ENCODE measurements at regions not wholly inside any gene's neighbourhood (a gene's known extent, or its start where the extent isn't known, plus 50 kb on each side); places are given as distances from the start of the nearest gene placed in this dataset.

DNA sequence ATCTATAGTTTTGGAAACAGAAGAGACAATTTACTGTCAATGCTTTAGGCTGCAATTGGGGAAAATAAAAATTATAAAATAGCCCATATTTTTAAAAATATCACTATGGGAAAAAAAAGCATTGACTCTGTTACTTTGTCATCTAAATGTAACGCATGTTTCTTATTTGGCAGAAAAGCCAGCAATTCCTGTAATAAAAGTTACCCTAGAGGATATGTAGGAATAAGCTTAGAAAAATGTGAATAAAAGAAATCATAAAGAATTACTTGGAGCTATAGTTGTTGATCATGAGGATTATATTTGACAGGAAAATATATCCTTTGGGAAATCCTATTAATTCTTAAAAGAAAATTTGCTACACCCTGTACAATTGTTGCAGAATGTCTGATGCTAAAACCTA, 515.4 kb upstream of the IL12A start:
- no peak overlapping the region for H3K4me3 Mint-ChIP-seq
- H3K4me1 Mint-ChIP-seq = no peaks in the 10 kb centered on the region
- DNase-seq = no peak

DNA sequence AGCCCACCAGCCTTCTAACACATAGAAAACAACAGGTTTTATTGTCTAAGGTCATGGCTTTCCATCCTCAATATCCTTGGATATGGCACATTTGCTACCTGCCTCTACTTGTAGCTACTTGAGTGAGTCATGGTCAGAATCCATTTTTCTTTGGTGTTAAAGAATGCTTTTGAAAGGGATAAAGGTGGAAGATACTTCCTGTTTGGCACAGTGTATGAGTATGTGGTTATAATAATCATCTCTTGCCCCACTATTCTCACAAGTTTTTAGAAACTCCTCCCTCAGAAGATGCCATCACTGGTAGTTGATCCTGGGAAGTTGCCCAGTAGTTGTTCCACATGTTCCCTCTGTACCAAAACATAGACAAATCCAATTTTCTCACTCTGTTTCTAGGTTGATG, 508.6 kb upstream of the IL12A start:
- H3K27ac Mint-ChIP-seq = no peak overlapping the region
- H3K4me1 Mint-ChIP-seq = no peaks in the 10 kb centered on the region
- H3K27me3 Mint-ChIP-seq = peaks cover 0 to 3% (median 0%) of the 10 kb centered on the region in 5 donors
- no peaks in the 10 kb centered on the region for H3K9me3 ChIP-seq (ENCODE audit: control insufficient read depth in 2 of 3, low read length in 3 of 3)
- peaks cover 0 to 14% (median 6%) of the 10 kb centered on the region in 11 donors for H3K9me3 Mint-ChIP-seq
- no peak for ATAC-seq
- H3K4me1 ChIP-seq (ENCODE audit: control insufficient read depth in 2 of 2, insufficient read depth in 2 of 2, low read length in 2 of 2) = no peaks in the 10 kb centered on the region
- no peak for DNase-seq
- no peaks in the 10 kb centered on the region for H3K36me3 Mint-ChIP-seq
- intact Hi-C loops (cut with micrococcal nuclease) = no loop called here
- no peak overlapping the region for H3K4me3 ChIP-seq (ENCODE audit: low read length)
- H3K36me3 ChIP-seq (ENCODE audit: control insufficient read depth in 2 of 3, insufficient read depth in 3 of 3, low read length in 3 of 3) = no peaks in the 10 kb centered on the region
- ChIA-PET CTCF (no interaction called here), POLR2A (no interaction called here)
- no peaks in the 10 kb centered on the region for H3K27me3 ChIP-seq (ENCODE audit: control insufficient read depth in 2 of 2, insufficient read depth in 2 of 2, low read length in 2 of 2)
- H3K4me3 Mint-ChIP-seq = no peak overlapping the region
- H3K27ac ChIP-seq (ENCODE audit: low read depth, low read length) = no peak overlapping the region

More for the DNA sequence above, 515.4 kb upstream of the IL12A start:
- Histone ChIP-seq H3K9me3 (ENCODE audit: control insufficient read depth in 2 of 3, low read length in 3 of 3) (no peaks in the 10 kb centered on the region), H3K4me3 (ENCODE audit: low read length) (no peak overlapping the region), H3K4me1 (ENCODE audit: control insufficient read depth in 2 of 2, insufficient read depth in 2 of 2, low read length in 2 of 2) (no peaks in the 10 kb centered on the region), H3K27ac (ENCODE audit: low read depth, low read length) (no peak overlapping the region), H3K36me3 (ENCODE audit: control insufficient read depth in 2 of 3, insufficient read depth in 3 of 3, low read length in 3 of 3) (no peaks in the 10 kb centered on the region), H3K27me3 (ENCODE audit: control insufficient read depth in 2 of 2, insufficient read depth in 2 of 2, low read length in 2 of 2) (no peaks in the 10 kb centered on the region)
- CTCF ChIA-PET = no interaction called here
- no peaks in the 10 kb centered on the region for H3K27me3 Mint-ChIP-seq
- POLR2A ChIA-PET = no interaction called here
- peaks cover 0 to 7% (median 1%) of the 10 kb centered on the region in 11 donors for H3K9me3 Mint-ChIP-seq
- H3K27ac Mint-ChIP-seq = no peak overlapping the region
- intact Hi-C loops (cut with micrococcal nuclease) = no loop called here
- no peaks in the 10 kb centered on the region for H3K36me3 Mint-ChIP-seq
- ATAC-seq = no peak

DNA sequence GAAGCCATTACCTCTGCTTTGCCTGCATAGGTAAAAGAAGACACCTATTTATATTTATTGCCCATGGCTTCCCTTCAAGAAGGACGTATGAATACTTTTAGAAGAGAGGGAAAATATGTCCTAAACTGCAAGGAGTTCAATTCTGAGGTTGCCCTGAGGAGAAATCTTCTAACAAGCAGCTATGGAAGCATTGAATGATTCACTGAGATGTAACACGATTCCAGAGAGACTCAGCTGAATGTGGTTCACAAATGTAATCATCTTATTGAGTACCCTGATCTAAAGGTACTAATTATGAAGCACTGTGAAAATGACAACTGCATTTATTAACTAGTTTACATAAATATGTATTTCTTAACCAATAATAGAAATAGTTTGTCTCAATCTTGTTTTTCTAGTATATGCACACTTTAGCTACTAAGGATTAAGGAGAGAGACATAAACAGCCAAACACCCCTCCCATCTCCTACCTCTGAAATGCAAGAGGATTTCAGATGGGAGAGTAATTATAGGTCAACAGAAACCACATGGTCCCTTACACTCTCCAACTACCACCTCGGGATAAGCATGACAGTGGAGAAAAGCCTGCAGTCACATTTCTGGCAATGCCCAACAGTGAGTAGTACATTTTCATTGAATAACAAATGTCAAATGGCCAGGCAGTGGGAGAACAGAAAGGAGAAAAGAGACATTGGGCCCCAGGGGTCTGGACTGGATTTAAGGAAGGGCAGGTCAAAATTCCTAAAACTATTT, 506.2 kb upstream of the IL12A start:
- no peak overlapping the region for H3K27ac ChIP-seq (ENCODE audit: low read depth, low read length)
- Mint-ChIP-seq H3K36me3 (no peaks in the 10 kb centered on the region), H3K4me1 (no peaks in the 10 kb centered on the region), H3K27me3 (peaks cover 0 to 3% (median 0%) of the 10 kb centered on the region in 5 donors), H3K9me3 (peaks cover 0 to 14% (median 3%) of the 10 kb centered on the region in 11 donors), H3K27ac (no peak overlapping the region), H3K4me3 (no peak overlapping the region)
- no peaks in the 10 kb centered on the region for H3K36me3 ChIP-seq (ENCODE audit: control insufficient read depth in 2 of 3, insufficient read depth in 3 of 3, low read length in 3 of 3)
- no peaks in the 10 kb centered on the region for H3K4me1 ChIP-seq (ENCODE audit: control insufficient read depth in 2 of 2, insufficient read depth in 2 of 2, low read length in 2 of 2)
- CTCF ChIA-PET = no interaction called here
- H3K9me3 ChIP-seq (ENCODE audit: control insufficient read depth in 2 of 3, low read length in 3 of 3) = no peaks in the 10 kb centered on the region
- H3K27me3 ChIP-seq (ENCODE audit: control insufficient read depth in 2 of 2, insufficient read depth in 2 of 2, low read length in 2 of 2) = no peaks in the 10 kb centered on the region
- intact Hi-C loops (cut with micrococcal nuclease) = no loop called here
- DNase-seq = no peak
- POLR2A ChIA-PET = no interaction called here
- H3K4me3 ChIP-seq (ENCODE audit: low read length) = no peak overlapping the region
- no peak for ATAC-seq

DNA sequence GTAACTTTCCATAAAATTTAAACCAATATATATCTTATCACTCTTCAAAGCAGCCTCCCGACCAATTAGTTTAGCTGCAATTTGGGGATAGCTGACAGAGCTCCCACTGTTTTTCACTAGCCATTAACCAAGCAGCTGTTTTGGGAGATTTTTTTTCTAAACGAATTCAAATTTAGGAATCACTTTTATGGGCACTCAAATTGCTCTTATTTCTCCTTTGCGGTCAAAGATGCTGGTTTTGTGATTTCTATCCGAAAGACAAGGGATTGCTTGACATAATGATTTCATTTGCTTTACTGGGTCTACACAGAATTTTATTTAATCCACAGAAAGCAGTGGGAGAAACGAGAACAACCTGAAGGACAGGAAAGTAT, 505.7 kb upstream of the IL12A start:
- H3K27ac Mint-ChIP-seq = no peak overlapping the region
- H3K9me3 ChIP-seq (ENCODE audit: control insufficient read depth in 2 of 3, low read length in 3 of 3) = no peaks in the 10 kb centered on the region
- H3K9me3 Mint-ChIP-seq = peaks cover 0 to 17% (median 6%) of the 10 kb centered on the region in 11 donors
- H3K27me3 Mint-ChIP-seq = peaks cover 0 to 5% (median 0%) of the 10 kb centered on the region in 5 donors
- no peaks in the 10 kb centered on the region for H3K36me3 Mint-ChIP-seq
- no peaks in the 10 kb centered on the region for H3K4me1 Mint-ChIP-seq
- H3K36me3 ChIP-seq (ENCODE audit: control insufficient read depth in 2 of 3, insufficient read depth in 3 of 3, low read length in 3 of 3) = no peaks in the 10 kb centered on the region
- H3K27me3 ChIP-seq (ENCODE audit: control insufficient read depth in 2 of 2, insufficient read depth in 2 of 2, low read length in 2 of 2) = no peaks in the 10 kb centered on the region
- intact Hi-C loops (cut with micrococcal nuclease) = no loop called here
- ChIA-PET POLR2A (no interaction called here), CTCF (no interaction called here)
- ATAC-seq (no peak), DNase-seq (no peak)
- H3K27ac ChIP-seq (ENCODE audit: low read depth, low read length) = no peak overlapping the region
- H3K4me1 ChIP-seq (ENCODE audit: control insufficient read depth in 2 of 2, insufficient read depth in 2 of 2, low read length in 2 of 2) = no peaks in the 10 kb centered on the region
- no peak overlapping the region for H3K4me3 Mint-ChIP-seq
- no peak overlapping the region for H3K4me3 ChIP-seq (ENCODE audit: low read length)

DNA sequence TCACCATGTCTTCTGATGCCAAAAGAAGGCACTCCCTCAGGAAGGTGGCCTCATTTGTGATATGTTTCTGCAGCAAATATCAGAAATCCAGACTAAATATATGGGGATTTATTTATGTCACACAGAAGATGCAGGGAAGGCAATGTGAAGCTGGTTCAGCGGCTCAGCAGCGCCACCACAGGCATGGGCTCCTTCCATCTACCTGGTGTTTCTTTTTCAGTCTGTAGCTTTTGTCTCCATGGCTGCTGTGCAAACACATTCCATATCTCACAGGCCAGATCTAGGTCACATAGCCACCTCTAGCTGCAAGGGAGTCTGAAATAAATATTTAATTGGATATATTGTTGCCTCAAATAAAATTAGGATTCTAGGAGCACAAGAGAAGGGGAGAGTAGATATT, 502.1 kb upstream of the IL12A start:
- H3K27me3 Mint-ChIP-seq = peaks cover 0 to 8% (median 0%) of the 10 kb centered on the region in 5 donors
- no peaks in the 10 kb centered on the region for H3K36me3 Mint-ChIP-seq
- no peak overlapping the region for H3K27ac Mint-ChIP-seq
- Histone ChIP-seq H3K9me3 (ENCODE audit: control insufficient read depth in 2 of 3, low read length in 3 of 3) (no peaks in the 10 kb centered on the region), H3K27me3 (ENCODE audit: control insufficient read depth in 2 of 2, insufficient read depth in 2 of 2, low read length in 2 of 2) (no peaks in the 10 kb centered on the region), H3K36me3 (ENCODE audit: control insufficient read depth in 2 of 3, insufficient read depth in 3 of 3, low read length in 3 of 3) (no peaks in the 10 kb centered on the region), H3K4me3 (ENCODE audit: low read length) (no peak overlapping the region), H3K27ac (ENCODE audit: low read depth, low read length) (no peak overlapping the region), H3K4me1 (ENCODE audit: control insufficient read depth in 2 of 2, insufficient read depth in 2 of 2, low read length in 2 of 2) (no peaks in the 10 kb centered on the region)
- ChIA-PET CTCF (no interaction called here), POLR2A (no interaction called here)
- H3K9me3 Mint-ChIP-seq = peaks cover 0 to 22% (median 9%) of the 10 kb centered on the region in 11 donors
- ATAC-seq (no peak), DNase-seq (no peak)
- no peaks in the 10 kb centered on the region for H3K4me1 Mint-ChIP-seq
- intact Hi-C loops (cut with micrococcal nuclease) = no loop called here
- no peak overlapping the region for H3K4me3 Mint-ChIP-seq

DNA sequence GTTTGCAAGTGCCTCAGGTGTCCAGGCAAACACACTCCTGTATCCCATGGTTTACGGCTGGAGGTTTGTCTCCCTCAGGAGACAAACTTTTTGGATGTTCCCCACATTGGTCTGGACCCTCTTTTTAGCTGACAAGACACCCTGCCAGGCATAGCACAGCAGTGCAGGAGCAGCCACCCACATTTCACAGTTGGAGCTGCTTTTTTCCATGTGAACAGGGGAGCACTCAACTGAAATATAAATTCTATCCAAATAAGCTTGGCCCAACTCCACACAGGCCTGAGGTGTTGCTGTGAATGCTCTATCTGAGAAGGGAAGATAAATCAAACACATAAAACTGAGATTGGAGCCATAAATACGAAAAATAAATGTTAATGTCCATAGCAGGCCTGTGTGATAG, 501.3 kb upstream of the IL12A start:
- Histone ChIP-seq H3K4me3 (ENCODE audit: low read length) (no peak overlapping the region), H3K27ac (ENCODE audit: low read depth, low read length) (no peak overlapping the region), H3K36me3 (ENCODE audit: control insufficient read depth in 2 of 3, insufficient read depth in 3 of 3, low read length in 3 of 3) (no peaks in the 10 kb centered on the region), H3K27me3 (ENCODE audit: control insufficient read depth in 2 of 2, insufficient read depth in 2 of 2, low read length in 2 of 2) (no peaks in the 10 kb centered on the region), H3K9me3 (ENCODE audit: control insufficient read depth in 2 of 3, low read length in 3 of 3) (no peaks in the 10 kb centered on the region), H3K4me1 (ENCODE audit: control insufficient read depth in 2 of 2, insufficient read depth in 2 of 2, low read length in 2 of 2) (no peaks in the 10 kb centered on the region)
- Mint-ChIP-seq H3K27ac (no peak overlapping the region), H3K4me3 (no peak overlapping the region), H3K4me1 (no peaks in the 10 kb centered on the region), H3K9me3 (peaks cover 0 to 21% (median 11%) of the 10 kb centered on the region in 11 donors), H3K36me3 (no peaks in the 10 kb centered on the region), H3K27me3 (peaks cover 0 to 8% (median 0%) of the 10 kb centered on the region in 5 donors)
- DNase-seq (no peak), ATAC-seq (no peak)
- intact Hi-C loops (cut with micrococcal nuclease) = no loop called here
- POLR2A ChIA-PET = no interaction called here
- CTCF ChIA-PET = no interaction called here

DNA sequence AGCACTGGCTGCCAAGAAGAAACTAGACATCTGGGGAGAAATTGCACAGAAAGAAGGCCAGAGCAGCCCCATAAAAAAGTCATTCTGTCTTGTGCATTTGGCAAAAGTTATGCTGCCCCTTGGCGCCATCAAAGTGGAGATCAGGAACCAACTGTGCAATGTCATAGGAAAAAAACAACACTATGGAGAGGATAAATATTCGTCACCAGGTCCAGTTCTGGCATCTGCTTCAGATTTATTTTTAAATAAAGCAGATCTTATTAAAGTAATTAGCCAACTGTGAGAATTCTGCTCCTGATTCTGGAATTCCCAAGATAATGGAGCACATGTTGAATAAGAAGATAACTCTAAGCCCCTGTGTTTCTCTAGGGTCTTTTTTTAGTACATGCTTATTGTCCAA, 500.0 kb upstream of the IL12A start:
- no peaks in the 10 kb centered on the region for H3K4me1 Mint-ChIP-seq
- intact Hi-C loops (cut with micrococcal nuclease) = no loop called here
- ATAC-seq (no peak), DNase-seq (no peak)
- POLR2A ChIA-PET = no interaction called here
- H3K9me3 ChIP-seq (ENCODE audit: control insufficient read depth in 2 of 3, low read length in 3 of 3) = no peaks in the 10 kb centered on the region
- H3K9me3 Mint-ChIP-seq = peaks cover 0 to 23% (median 11%) of the 10 kb centered on the region in 11 donors
- CTCF ChIA-PET = no interaction called here
- H3K27ac ChIP-seq (ENCODE audit: low read depth, low read length) = no peak overlapping the region
- no peaks in the 10 kb centered on the region for H3K4me1 ChIP-seq (ENCODE audit: control insufficient read depth in 2 of 2, insufficient read depth in 2 of 2, low read length in 2 of 2)
- H3K27me3 ChIP-seq (ENCODE audit: control insufficient read depth in 2 of 2, insufficient read depth in 2 of 2, low read length in 2 of 2) = no peaks in the 10 kb centered on the region
- H3K36me3 ChIP-seq (ENCODE audit: control insufficient read depth in 2 of 3, insufficient read depth in 3 of 3, low read length in 3 of 3) = no peaks in the 10 kb centered on the region
- no peak overlapping the region for H3K4me3 ChIP-seq (ENCODE audit: low read length)
- H3K27me3 Mint-ChIP-seq = peaks cover 0 to 8% (median 0%) of the 10 kb centered on the region in 5 donors
- no peak overlapping the region for H3K27ac Mint-ChIP-seq
- H3K4me3 Mint-ChIP-seq = no peak overlapping the region
- H3K36me3 Mint-ChIP-seq = no peaks in the 10 kb centered on the region
